ENCODE measurements at regions not wholly inside any gene's neighbourhood (a gene's known extent, or its start where the extent isn't known, plus 50 kb on each side); places are given as distances from the start of the nearest gene placed in this dataset.

GRCh38 chr6:165949324-165949723 lies 218.3 kb downstream of the TBXT start:
- no peak for DNase-seq (ENCODE audit: low spot score)

GRCh38 chr6:165944002-165944466 lies 223.6 kb downstream of the TBXT start:
- no peak for DNase-seq (ENCODE audit: low spot score)

DNA sequence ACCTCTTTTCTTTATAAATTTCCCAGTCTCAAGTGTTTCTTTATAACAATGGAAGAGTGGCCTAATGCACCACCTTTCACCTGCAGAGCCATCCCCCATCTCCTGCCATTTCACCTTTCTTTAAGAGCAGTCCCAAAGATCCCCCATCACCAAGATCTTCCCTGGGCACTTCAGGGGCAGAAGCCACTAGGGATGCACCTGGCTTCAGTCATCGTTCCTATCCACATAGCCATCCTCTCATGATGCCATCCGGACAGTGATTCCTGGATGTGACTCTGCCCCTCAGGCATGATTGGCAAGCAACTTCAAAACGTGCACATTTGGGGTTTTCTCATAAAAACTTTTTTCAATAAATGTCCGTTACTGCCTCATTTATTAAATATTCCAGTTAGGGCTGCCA lies 225.9 kb downstream of the TBXT start:
- DNase-seq (ENCODE audit: low spot score), result no peak

DNA sequence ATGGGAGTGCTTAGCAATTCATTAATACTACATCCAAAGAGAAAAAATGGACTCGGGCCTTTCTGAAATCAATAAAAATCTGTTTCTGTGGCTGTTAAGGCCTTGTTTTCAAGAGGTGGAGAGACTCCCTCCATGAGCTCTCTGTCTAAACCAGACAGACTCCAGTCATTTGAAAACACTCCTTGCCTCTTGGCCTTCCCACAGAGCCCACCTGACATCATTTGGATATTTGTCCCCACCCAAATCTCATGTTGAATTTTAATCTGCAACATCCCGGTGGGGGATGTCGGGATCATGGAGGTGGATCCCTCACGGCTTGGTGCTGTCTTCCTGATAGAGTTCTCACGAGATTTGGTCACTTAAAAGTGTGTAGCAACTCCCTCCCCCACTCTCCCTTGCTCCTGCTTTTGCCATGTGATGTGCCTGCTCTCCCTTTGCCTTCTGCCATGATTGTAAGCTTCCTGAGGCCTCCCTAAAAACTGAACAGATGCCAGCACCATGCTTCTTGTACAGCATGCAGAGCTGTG lies 226.3 kb downstream of the TBXT start:
- DNase-seq (ENCODE audit: low spot score), result no peak

GRCh38 chr6:165940366-165940765 lies 227.3 kb downstream of the TBXT start:
- DNase-seq (ENCODE audit: low spot score), result no peak

DNA sequence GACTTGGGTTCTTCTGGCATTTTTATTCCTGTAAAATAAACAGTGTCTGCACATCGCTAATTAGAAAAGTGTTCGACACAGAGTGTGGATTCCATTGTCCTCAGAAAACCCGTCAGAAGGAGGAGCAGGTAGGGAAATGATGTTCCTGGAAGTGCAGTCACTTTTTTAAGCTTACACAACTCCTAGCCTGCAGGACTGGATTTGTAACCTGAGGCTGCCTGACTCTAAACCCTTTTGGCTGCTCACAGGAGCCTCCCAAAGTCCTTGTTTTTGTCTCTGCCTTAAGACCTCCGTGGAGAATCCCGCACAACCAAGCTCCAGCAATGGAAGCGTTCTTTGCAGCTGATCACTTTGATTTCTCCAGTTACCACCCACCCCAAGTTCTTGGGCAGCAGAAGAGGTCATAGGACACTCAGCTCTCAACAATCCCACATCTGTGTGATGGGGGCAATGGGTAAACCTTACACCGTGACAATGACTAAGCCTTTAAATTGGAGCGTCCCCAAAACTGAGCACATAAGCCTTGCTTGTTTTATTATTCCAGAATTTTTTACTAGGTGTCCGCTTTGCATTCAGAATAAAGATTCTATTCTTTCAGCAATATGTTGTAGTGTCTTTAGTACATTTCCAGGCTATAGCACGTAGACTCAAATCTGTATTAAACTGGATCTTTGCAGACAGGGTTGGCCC lies 227.9 kb downstream of the TBXT start:
- no peak for DNase-seq (ENCODE audit: low spot score)

DNA sequence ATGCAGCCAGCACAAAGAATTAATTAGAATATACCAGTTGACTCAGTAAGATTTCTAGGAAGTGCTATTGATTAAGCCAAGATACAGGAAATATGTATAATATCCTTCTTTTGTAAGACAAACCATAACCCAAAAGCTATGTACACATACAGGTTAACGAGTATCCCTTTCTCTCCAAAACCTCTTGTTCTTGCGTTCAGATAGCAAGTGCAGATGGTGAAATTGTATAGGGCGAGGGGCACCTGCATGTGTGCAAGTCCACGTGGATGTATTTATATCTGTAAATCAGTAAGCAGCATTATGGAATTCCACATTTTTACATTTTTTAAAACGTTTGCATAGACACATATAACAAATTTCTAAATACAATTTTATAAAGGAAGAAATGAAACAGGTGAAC lies 228.6 kb downstream of the TBXT start:
- DNase-seq (ENCODE audit: low spot score), result no peak

- DNase-seq (ENCODE audit: low spot score), result no peak
Measured at GRCh38 chr6:165937564-165938358, 229.9 kb downstream of the TBXT start.

DNA sequence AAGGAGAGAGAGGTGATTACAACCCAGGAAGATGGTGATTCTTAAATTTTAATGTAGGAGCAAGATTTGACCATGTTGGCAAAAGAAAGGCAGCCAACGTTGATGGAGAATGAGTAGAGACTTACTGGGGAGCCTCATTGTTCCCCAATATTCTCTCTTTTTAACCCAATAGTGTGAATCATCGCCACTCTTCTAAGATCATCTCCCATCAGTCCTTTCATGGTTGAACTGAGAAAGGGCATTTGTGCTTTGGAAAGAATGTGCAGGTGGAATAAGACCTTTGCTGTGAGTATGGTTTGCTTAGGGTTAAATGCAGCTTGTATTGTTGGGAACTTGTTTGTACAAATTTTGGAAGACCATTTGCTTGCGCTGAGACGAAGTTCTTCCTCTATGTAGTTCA lies 231.0 kb downstream of the TBXT start:
- DNase-seq (ENCODE audit: low spot score), result no peak

DNA sequence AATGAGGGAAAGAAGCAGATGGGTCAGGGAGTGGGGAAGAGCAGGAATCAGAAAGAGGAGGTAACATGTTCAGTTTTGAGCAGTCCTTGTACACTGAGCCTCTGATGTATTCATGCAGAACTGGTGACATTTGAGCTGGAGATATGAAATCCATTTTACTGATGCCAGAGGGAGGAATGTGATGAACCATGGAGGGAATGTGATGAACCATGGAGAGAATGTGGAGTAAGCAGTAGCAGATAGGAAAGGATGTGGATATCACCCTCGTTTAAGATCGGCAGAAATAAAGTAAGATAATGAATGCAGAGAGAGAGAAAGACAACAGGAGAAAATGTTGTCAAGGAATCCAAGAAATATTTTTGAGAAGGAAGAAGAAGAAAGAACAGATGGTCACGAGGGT lies 231.6 kb downstream of the TBXT start:
- no peak for DNase-seq (ENCODE audit: low spot score)

DNA sequence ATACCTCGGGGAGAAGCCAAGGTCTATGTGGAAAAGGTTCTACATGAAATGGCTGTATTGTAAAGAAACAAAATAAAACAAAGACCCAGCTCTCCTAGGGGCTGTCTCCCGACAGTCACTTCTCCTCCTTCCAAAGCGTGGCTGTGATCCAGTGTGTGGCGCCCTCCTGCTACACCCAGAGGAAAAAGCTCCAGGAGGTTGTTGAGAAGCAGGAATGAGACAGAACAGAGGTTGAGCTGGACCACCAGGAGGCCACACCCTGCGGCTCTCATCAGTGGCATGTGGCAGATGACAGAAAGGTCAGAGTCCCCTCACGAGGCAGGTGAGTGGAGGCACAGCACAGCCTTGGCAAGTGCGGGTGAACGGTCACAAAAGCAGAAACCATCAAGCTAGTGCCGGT lies 236.0 kb downstream of the TBXT start:
- no peak for DNase-seq (ENCODE audit: low spot score)

- DNase-seq (ENCODE audit: low spot score), result no peak
Measured at GRCh38 chr6:165930668-165931214, 236.9 kb downstream of the TBXT start.

- no peak for DNase-seq (ENCODE audit: low spot score)
Measured at GRCh38 chr6:165929607-165930006, 238.0 kb downstream of the TBXT start.

- no peak for DNase-seq (ENCODE audit: low spot score)
Measured at GRCh38 chr6:165926378-165926777, 241.3 kb downstream of the TBXT start.

DNA sequence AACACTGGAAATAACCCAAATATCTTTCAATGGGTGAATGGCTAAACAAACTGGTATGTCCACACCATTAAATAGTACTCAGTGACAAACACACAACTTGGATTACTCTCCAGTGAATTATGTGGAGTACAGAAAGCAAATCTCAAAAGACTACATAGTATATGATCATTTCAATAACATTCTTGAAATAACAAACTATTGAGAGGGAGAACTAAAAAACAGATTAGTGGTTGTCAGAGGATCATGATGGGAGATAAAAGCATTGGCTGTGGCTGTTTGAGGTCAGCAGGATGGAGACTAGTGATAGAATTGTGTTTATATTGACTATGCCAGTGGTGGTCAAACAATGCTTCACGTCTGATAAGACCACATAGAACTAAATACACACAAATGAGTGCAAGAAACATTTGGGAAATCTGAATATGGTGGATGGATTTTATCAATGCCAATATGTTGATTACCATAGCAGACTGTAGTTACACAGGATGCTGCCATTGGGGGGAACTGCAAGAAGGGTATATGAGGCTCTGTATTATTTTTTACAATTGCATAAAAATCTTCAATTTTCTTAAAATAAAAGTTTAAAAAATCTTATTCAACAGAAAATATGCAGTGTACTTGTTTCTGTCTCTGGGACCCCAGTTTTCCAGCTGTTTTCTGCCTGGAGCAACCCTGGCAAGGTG lies 242.0 kb downstream of the TBXT start:
- DNase-seq (ENCODE audit: low spot score), result no peak

DNA sequence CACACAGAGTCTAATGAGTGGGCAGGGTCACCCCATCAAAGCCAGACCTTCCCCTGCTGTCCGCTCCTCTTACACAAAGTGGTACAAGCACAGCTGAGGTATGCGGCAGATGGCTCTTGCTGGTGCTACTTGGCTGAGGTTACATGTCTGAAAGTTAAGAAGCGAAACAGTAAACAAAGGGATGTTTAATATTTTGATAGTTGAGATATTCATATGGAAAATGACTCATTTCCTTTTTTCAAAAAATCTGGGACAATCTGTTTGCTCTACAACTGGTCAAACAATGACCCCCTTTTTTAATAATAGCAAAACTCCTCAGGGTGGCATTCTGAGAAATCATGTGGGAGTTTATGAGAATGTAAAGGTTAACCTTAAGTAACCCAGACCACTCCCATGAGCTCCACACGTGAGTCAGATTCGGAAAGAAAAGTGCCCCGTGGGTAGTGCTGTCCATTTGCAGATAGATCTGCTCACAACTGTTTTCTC lies 245.3 kb downstream of the TBXT start:
- no peak for DNase-seq (ENCODE audit: low spot score)

DNA sequence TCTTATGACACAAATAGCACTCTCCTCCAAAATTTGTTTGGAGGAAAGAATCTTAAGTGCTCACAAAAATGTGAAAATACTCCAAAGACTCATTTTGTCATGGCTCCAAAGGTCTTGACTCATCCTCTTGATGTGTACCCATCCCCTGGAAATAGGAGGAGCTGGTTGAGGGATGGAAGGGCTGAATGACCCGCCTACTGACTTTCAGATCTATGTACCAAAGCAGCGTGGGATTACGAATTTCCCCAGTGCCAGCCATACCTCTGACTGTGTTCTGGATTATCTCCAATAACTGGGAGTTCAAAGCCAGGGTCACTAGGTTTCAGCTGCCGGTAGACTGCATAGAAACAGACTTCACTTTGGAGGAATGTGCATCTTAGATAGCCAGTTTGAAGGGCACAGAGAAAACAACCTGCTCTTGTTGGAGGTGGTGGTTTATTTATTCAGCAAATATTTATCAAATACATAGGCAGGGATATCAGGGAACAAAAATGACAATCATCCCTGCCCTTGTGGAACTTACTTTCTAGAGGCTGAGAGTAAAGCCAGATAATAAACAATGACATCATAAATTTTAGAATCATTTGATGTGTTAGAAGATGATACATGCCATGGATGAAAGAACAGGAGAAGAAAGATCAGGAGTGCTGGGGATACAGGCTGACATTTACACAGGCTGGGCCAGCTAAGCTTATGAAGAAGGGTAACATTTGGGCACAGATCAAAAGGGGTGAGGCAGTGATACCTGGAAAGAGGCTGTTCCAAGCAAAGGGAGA lies 246.6 kb downstream of the TBXT start:
- DNase-seq (ENCODE audit: low spot score), result no peak

DNA sequence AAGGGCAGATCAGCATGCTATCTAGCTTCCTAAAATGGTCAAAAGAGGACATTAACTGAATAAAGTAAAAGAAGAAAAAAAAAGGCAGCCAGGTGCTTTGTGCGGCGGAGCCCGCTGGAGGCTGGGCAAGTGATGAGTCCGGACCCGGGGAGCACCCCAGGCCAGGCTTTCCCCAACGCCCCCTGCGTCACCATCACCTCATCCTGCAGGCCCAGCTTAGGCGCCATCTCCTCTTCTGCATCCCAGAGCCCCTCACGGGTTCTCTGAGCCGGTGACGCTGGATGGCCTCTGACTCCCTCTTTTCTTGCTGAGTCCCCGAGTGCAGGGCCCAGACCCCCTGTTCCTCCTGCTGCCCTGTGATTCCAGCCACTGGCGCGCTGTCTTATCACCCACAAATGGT lies 250.1 kb downstream of the TBXT start:
- no peak for DNase-seq (ENCODE audit: low spot score)

DNA sequence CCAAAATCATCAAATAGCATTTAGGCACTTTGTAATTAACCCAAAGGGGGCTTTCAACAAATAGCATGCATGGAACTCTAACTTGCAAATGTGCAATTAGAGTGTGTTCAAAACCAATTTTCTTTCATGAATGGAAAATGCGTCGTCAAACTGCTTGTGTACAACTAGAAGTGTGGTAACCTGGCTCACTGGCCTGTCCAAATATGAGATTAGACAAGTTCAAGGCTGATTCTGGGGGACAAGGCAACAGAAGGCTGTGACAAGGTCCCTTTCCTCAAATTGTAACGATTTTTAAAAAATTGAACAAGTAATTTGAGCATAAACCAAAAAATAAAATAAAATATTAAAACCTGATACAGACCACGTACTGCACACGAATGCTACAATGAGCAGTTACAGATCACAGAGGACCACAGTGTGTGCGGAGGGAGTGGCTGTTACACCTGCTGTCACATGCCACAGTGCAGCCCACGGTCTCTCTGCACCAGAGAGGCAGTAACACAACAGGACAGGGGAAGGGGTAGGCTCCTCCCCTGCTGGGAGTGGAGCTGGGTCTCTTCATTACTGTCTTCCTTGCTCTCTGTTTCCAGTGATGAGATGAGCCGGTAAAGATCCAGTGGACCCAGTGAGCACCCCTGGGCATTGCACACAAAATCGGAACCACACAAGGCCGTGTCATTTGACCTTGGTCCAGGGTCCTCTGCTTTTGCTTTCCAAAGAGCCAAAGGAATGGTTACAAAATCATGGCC lies 252.2 kb upstream of the PDE10A start:
- no peak for DNase-seq (ENCODE audit: low spot score)

- no peak for DNase-seq (ENCODE audit: low spot score)
Measured at GRCh38 chr6:165913676-165914570, 250.9 kb upstream of the PDE10A start.

Data from hematopoietic multipotent progenitor cell treated with erythropoietin and hydrocortisone succinate and interleukin-3 and kit ligand, for 17 days (in vitro differentiated cells).